Glomerular visceral epithelial cell (primary cell): ENCODE measurements at regions not wholly inside any gene's neighbourhood (a gene's known extent, or its start where the extent isn't known, plus 50 kb on each side); places are given as distances from the start of the nearest gene placed in this dataset.
"Not testable (repeated sequence)": the region's sequence is repeated elsewhere in the genome, so short reads cannot be mapped to it uniquely, and the experiment has no call there.

Experiments
- DNase-seq: peaks from one replicate; pipeline ENCODE4 v3.0.0-alpha.2; 2016; ENCODE audit errors: extremely low spot score

DNA sequence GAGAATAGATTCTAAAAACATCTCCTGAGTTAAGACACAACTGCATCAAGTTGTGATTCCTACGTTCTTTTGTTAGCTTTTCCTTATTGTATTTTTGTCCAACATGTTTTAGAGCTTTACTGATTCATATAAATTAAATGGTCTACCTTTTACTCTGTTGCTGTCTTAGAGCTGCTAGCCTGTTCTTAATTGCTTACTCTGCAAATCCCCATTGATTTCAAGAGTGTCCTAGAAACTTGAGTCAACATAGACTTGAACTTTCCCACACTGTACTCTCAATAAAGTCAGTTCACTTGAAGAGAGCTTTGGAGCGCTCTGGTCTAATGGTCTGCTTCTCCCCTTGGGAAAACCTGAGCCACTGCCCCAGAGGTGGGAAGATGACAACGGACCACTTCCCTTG lies 343.9 kb downstream of the CCER1 start:
- DNase-seq: no peak

DNA sequence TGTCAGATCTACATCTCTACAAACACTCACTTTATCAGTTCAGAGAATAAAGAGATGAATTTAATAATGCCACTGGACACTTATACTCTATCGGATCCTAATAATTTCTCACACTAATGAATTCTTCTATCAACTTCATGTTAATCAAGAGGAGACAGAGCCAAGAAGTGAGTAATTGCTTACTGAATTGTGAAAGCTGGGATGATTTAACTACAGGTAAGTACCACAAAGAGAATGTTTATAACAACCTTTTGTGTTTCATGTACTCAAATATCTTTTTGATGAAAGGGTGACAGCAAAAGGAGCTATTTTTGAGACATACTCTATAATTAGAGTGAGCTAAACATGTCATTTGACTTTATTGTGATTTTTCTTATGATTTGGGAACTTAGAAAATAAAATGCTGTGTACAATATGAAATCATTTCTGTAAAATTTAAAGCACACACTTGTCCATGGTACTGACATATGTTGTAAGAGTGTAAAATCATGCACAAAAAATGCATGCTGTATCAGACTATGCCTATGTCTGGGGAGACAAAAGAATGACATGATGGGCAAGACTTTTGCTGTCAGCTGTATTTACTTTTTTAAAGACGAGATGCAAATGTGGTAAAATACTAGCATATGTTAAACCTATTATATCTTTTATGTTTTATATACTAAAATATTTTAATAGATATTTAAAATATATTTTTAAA lies 361.2 kb downstream of the CCER1 start:
- DNase-seq: no peak

DNA sequence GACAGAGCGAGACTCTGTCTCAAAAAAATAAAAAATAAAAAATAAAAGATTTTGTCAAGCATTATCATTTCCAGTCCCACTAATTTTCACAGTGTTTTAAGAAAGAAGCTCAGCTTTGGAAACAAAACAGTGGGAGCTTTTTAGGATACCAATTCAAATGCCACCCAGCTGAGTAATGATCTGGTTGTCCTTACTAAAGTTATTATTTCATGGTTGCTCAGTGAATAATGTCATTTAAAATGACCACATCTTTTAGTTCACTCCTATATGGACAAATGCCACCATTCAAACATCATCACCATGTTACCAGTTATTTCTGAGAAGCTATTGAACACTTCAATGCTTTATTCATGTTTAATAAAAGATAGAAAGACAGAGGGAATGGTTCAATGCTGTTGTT lies 365.0 kb downstream of the CCER1 start:
- no peak for DNase-seq

DNA sequence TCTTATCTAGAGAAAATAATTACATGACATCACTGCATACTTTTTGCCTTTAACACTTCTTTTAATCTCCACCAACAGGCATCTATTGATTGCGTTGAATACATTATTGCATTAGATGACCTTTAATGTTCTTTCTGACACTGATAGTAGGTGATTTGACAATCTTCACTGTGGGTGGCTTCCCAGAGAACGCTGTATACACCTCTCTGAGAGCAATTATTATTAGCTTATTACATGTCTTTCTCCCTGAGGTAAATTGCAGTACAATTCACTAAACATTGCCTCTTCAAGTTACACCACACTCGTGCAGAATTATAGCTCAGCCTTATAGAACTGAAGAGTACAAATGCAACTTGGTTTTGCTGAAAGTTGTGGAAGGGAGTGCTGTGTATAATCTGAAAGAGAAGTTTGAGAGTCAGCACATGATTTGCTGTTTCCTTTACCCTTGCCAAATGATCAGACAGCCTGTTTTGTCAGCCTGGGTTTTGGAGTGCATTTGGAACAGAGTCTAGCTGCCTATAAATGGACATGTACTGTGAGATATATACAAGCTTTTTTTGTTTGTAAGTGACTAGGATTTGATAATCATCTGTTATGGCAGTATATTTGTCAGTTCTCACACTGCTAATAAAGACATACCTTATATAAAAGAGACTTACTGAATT lies 369.2 kb downstream of the CCER1 start:
- DNase-seq: no peak

DNA sequence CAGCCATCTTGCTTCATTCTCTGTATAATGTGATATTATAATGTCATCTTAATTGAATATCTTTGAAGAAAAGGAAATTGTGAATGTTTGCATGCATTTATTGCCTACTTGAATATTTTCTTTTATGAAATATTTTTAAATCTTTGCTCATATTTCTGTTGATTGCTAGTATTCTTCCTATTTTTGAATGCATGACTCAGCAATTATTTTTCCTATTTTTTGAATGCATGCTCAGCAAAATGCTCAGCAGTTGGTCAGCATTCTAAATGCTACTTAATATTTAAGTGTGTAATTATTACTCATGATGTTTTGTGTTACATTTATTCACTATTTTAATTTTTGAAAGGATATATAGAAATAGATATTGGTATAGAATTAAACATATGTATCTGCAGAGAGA lies 378.3 kb downstream of the CCER1 start:
- no peak for DNase-seq

DNA sequence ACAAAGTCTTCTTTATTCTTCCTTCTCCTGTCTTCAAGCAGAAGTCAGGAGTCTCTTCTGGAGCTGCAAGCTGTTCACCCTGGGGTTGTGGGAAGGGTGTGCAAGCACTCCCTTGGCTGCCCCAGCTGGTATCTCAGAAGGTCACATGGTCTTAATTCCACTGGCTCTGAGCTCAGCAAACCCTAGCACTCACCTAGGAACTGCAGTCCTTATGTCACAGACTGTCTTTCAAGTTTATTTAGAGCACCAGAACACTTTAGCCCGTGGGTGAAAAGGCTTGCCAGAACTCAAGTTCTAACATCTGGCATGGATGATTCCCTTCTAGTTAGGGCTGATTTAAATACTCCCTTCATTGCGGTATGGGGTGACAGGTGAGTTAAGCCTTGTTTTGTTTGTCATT lies 379.0 kb downstream of the CCER1 start:
- no peak for DNase-seq

DNA sequence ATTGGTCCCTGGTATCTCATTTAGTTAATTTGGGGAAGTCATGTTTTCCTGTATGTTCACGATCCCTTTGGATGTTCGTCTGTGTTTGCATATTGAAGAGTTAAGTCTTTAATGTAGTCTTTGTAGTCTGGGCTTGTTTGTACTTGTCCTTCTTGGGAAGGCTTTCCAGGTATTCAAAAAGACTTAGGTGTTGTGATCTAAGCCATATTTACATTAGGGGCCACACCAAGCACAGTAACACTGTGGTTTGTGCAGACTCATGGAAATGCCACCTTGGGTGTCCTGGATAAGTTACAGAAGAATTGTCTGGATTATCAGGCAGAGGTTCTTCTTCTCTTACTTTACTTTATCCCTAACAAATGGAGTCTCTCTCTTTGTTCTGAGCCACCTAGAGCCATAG lies 380.3 kb downstream of the CCER1 start:
- no peak for DNase-seq

DNA sequence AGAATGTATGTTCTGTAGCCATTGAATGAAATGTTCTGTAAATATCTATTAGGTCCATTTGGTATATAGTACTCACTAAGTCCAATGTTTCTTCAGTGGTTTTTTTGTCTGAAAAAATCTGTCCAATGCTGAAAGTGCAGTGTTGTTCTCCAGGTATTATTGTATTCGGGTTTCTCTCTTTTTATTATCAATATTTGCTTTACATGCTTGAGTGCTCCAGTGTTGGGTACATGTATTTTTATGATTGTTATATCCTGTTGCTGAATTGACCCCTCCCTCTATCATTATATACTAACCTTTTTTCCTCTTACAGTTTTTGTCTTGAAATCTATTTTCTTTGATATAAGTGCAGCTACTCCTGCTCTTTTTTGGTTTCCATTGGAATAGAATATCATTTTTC lies 382.2 kb downstream of the CCER1 start:
- no peak for DNase-seq

DNA sequence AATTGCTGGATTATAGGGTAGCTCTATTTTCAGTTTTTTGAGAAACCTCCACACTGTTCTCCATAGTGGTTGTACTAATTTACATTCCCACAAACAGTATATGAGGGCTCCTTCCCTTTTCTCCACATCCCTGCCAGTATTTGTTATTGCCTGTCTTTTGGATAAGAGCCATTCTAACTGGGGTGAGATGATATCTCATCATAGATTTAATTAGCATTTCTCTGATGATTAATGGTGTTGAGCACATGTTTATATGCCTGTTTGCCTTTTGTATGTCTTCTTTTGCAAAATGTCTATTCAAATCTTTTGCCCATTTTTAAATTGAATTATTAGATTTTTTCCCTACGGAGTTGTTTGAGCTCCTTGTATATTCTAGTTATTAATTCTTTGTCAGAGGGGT lies 385.3 kb downstream of the CCER1 start:
- no peak for DNase-seq

DNA sequence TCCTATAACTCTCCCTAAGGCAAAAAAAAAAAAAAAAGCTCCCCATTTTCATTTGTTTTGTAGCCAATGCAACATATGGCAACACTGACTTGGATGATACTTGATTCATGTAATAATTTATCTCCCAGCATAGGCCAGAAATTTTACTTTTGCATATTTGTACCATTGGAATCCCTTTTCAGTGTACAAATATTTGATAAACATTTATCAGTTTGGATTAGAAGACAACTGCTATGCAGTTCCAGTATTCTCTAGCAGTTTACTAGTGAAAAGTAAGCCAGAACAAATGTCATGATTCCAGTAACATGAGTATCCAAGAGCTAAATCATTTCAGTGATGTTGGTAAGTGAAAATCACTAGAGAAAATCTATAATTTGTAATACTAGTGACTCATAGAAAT lies 392.3 kb downstream of the CCER1 start:
- DNase-seq: no peak

DNA sequence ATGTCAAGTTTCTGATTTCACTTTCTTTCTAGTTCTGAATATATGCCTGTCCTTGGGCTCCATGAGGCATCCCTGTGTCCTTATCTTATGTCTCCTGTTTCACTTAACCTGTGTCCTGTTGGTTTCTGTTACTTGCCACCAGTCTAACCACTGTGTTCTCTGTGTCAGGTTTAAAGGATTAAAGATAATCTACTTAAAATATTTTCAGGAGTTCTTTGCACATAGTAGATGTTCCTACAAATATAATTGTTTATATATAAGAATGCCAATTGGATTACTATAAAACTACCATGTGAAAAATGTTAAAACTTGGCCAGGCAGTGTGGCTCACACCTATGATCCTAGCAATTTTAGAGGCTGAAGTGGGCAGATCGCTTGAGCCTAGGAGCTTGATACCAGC lies 406.4 kb downstream of the CCER1 start:
- DNase-seq: no peak

DNA sequence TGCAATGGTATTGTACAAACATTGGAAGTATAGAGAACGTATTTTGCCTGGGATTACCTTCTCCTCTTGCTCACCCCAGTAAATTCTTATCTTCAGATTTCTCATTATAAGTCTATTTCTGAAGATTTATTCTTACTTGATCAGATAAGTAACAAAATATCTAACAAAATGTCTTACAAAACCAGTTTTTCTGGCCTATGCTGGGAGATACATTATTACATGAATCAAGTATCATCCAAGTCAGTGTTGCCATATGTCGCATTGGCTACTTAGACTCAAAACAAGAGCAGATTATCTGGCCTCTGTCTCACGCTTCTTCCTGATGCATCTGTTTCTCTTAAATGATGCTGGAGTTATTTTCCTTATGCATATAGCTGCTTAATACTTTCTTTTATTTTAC lies 408.5 kb downstream of the CCER1 start:
- no peak for DNase-seq

DNA sequence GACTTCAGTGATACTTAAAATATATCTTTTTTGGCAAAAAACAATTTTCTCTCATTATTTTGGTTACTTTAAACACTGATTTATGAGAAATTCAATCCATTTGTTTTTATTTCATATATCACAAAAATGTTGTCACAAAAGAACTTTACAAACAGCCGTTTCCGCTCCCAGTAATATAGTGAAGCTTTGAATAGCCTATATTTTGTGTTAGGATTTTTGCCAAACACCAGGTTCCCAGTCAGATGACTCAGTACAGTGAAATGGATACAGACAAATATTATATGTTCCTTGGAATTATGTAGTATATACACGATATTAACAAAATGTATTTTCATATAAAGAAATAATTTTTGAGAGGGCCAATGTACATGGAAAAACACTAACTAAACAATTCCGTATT lies 411.1 kb downstream of the CCER1 start:
- DNase-seq: no peak

DNA sequence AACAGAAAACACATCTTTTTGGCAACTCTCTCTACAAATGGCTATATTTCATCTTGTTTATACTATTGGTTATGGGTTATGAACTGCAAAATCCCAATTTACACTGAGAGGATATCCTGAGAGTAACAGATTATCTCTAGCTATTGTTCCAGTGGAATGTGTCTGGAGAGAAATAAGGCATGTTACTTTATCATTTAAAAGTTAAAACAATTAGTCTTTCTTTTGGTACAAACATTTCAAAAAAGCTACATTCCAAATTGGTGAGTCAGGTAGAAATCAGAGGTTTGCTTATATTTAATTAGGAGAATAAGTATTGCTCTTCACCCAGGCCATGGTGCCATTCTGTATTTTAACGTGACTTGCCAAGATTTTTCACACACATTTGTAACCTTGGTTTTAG lies 411.6 kb downstream of the CCER1 start:
- no peak for DNase-seq

DNA sequence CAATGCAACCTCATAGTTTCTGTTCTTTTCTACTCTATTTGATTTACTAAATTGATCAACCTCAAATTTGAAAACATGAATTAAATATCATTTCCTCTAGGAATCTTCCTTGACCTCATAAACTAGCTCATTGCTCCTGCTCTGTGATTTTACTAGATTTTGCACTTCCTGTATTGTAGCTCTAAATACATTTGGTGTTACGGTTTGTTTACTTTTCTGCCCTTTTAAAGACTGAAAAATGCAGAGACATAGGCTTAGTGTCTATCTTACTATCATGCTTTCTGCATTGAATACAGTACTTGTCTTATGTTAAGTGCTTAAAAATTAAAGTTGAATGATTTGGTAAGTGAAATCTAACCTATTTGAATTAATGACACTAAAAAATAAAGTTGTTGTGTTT lies 412.1 kb downstream of the CCER1 start:
- DNase-seq: not testable (repeated sequence)

DNA sequence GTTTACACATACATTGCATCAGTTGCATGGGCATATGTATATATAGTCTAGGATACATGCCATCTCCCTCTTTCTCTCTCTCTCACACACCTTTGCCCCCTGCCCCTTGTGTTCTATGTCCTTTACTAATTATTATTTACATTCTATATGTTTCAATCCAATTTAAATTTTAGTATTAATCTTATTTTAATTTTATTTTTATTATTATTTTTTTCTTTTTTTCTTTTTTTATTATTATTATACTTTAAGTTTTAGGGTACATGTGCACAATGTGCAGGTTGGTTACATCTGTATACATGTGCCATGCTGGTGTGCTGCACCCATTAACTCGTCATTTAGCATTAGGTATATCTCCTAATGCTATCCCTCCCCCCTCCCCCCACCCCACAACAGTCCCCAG lies 421.1 kb downstream of the CCER1 start:
- DNase-seq: not testable (repeated sequence)

DNA sequence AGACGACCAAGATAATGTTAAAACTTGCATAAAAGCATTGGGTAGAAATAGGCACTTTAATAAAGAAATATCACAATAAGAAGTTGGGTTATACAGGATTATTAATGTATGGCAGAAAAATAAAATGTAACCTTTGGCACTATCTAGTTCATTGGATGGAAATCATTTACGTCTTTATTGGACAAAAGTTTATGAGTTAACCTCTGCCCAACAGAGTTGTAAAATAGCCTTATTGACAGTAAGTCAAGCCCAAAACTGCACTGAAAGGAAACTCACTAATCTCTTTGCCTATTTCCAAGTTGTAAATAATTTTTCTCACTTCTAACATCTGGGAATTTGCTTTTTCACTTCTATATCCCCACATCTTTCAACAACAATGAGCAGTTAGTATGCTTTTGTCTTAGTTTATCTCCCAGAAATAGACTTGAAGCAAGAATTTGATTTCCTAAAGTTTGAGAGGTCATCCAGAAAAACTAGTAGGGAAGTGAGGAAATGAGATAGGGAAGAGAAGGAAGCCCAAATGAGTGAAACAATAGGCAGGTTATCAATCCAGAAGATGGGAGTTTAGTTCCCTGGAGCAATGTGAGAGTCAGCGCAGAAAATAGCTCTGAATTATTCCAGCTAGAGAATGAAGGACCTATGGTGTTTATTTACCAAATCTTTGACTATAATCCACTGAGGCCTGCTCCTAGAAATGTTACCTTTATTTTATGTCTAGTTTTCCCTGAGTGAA lies 434.8 kb downstream of the CCER1 start:
- no peak for DNase-seq

DNA sequence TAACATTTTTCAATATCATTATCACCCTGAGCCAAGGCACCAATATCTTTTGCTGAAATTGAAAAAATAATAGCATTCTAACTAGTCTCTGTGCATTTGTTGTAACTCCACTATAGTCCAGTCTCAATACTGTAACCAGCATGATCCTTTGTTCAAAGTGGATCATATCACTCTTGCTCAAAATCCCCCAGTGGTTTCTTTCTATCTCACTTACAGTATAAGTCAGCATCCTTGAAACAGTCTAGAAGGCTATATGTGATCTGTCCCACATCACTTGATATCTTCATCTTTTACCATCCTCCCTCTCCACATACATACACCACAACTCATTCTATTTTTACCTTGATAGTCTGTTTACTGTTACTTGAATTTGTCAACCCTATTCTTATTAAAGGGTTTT lies 435.7 kb downstream of the CCER1 start:
- DNase-seq: no peak

DNA sequence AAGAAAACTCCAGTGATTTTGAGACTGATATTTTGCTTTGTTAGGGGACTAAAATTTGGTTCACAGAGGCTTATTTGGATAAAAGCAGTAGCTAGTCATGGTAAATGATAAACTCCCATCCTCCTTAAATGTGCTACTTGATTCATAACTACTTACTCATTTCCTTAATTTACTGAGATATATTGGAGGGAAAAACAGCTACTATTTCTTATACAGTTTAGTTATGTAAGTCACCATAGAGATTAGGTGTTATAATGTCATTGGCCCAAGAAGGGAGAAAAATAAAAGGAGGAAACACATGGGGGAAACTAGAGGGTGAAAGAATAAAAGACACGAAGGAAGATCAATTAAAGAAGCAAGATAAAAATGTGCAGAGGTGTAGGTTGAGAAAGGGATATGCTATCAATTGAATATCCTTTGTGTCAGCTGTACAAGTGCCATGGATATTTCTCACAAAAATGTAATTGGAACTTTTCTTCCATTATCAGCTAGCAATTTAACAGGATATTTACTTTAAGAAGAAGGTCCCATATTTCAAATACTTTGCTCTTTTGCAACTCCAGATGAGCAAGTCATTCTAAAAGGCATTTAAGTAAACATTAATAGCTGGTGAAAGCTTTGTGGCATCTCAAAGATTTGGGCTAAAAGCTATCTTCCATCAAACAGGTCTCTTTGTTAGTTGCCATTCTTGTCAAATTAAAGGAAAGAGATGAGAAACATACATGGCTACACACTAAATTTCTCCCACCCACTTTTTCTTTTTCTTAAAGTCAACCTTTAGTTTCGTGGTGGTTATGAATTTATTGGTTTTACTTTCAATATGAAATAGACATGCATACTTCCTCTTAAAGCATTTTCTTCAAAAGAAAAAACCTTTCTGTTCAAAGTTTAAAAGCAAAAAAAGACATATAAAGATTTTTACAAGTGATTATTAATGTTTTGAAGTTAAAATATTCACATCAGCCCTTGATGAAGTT lies 439.5 kb downstream of the CCER1 start:
- no peak for DNase-seq

DNA sequence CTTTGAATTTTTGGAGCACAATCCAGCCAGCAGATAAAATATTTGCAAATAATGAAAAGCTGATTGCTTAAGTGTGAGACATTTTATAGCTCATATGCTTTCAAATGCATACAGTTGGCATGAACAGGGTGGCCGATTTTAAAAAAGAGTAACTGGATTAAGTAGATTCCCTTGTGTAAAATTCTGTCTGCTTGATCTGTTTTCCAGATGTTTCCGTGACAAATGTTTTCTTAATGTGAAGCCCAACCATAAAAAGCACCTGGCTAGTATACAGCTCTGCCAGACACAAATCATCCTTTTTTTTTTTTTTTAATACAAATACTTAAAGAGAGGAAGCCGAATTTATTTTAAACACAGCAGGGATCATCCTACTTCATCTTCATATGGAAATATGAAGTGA lies 440.7 kb downstream of the CCER1 start:
- no peak for DNase-seq

DNA sequence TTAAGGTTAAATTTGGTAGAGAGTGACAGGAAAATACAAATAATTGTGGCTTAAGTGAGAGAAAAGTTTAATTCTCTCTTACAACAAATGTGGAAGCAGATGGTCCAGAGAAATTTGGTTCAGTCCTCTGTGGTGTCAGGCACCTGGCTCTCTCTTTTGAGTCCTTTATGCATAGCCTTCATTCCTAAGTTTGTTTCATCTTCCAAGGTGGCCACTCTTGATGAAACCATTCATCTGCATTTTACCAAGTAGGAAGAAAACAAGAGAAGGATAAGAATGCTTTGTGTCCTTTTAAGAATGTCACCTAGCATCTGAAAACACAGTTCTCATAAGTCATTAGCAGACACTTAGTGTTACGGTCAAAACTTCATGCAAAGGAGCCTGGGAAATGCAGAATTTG lies 442.5 kb downstream of the CCER1 start:
- no peak for DNase-seq

DNA sequence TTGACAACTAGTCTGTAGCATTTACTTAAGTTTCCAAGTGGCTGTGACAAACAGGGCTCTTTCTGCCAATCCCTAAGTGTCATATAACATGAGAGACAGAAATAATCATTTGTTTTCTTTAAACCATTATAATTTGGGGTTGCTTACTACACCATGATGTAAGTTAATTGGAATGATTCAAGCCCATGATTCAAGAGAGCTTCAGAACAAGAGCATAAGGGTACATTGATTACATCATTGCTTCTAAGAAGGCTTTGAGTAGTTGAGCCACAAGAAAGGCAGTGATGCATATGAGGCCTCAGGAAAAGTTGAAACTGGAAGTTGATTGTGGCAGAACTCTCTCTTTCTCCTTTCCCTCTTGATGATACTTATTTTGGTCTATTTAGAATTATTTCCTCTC lies 444.0 kb downstream of the CCER1 start:
- peak; percentile 8 for DNase-seq
